ENCODE measurements at regions not wholly inside any gene's neighbourhood (a gene's known extent, or its start where the extent isn't known, plus 50 kb on each side); places are given as distances from the start of the nearest gene placed in this dataset.

GRCh38 chr5:9861666-9862256 lies 231.6 kb upstream of the TAS2R1 start:
- DNase-seq (ENCODE audit: low spot score) (no peak), ATAC-seq (no peak)

GRCh38 chr5:9859808-9860207 lies 229.7 kb upstream of the TAS2R1 start:
- ATAC-seq: no peak
- no peak for DNase-seq (ENCODE audit: low spot score)

GRCh38 chr5:9858043-9858442 lies 227.9 kb upstream of the TAS2R1 start:
- DNase-seq (ENCODE audit: low spot score) (no peak), ATAC-seq (no peak)

- ATAC-seq (no peak), DNase-seq (ENCODE audit: low spot score) (no peak)
Measured at GRCh38 chr5:9853309-9853708, 223.2 kb upstream of the TAS2R1 start.

- no peak for ATAC-seq
- no peak for DNase-seq (ENCODE audit: low spot score)
Measured at GRCh38 chr5:9852671-9853070, 222.5 kb upstream of the TAS2R1 start.

- ATAC-seq: peak; percentile 39
- DNase-seq (ENCODE audit: low spot score): no peak
Measured at GRCh38 chr5:9851458-9851857, 221.3 kb upstream of the TAS2R1 start.

- DNase-seq (ENCODE audit: low spot score): no peak
- ATAC-seq: no peak
Measured at GRCh38 chr5:9850456-9850855, 220.3 kb upstream of the TAS2R1 start.

- ATAC-seq (no peak), DNase-seq (ENCODE audit: low spot score) (no peak)
Measured at GRCh38 chr5:9847631-9848030, 217.5 kb upstream of the TAS2R1 start.

GRCh38 chr5:9845185-9845584 lies 215.0 kb upstream of the TAS2R1 start:
- DNase-seq (ENCODE audit: low spot score): no peak
- ATAC-seq: no peak

- ATAC-seq: no peak
- no peak for DNase-seq (ENCODE audit: low spot score)
Measured at GRCh38 chr5:9841516-9842170, 211.5 kb upstream of the TAS2R1 start.

- DNase-seq (ENCODE audit: low spot score) (no peak), ATAC-seq (no peak)
Measured at GRCh38 chr5:9838916-9839315, 208.8 kb upstream of the TAS2R1 start.

- DNase-seq (ENCODE audit: low spot score) (no peak), ATAC-seq (no peak)
Measured at GRCh38 chr5:9834871-9835770, 205.0 kb upstream of the TAS2R1 start.

GRCh38 chr5:9833871-9834270 lies 203.7 kb upstream of the TAS2R1 start:
- no peak for ATAC-seq
- no peak for DNase-seq (ENCODE audit: low spot score)

- DNase-seq (ENCODE audit: low spot score): no peak
- no peak for ATAC-seq
Measured at GRCh38 chr5:9832921-9833320, 202.8 kb upstream of the TAS2R1 start.

GRCh38 chr5:9831823-9832222 lies 201.7 kb upstream of the TAS2R1 start:
- no peak for ATAC-seq
- DNase-seq (ENCODE audit: low spot score): no peak

- DNase-seq (ENCODE audit: low spot score) (no peak), ATAC-seq (no peak)
Measured at GRCh38 chr5:9830184-9830583, 200.0 kb upstream of the TAS2R1 start.

GRCh38 chr5:9829621-9830020 lies 199.5 kb upstream of the TAS2R1 start:
- ATAC-seq: no peak
- no peak for DNase-seq (ENCODE audit: low spot score)

- DNase-seq (ENCODE audit: low spot score) (no peak), ATAC-seq (no peak)
Measured at GRCh38 chr5:9820691-9821449, 190.7 kb upstream of the TAS2R1 start.

GRCh38 chr5:9818340-9818845 lies 188.2 kb upstream of the TAS2R1 start:
- DNase-seq (ENCODE audit: low spot score) (no peak), ATAC-seq (no peak)

- ATAC-seq: no peak
- no peak for DNase-seq (ENCODE audit: low spot score)
Measured at GRCh38 chr5:9817819-9818218, 187.7 kb upstream of the TAS2R1 start.

- no peak for ATAC-seq
- no peak for DNase-seq (ENCODE audit: low spot score)
Measured at GRCh38 chr5:9815051-9815450, 184.9 kb upstream of the TAS2R1 start.
